Kidney capillary endothelial cell (primary cell): ENCODE measurements at regions not wholly inside any gene's neighbourhood (a gene's known extent, or its start where the extent isn't known, plus 50 kb on each side); places are given as distances from the start of the nearest gene placed in this dataset.
"Not testable (repeated sequence)": the region's sequence is repeated elsewhere in the genome, so short reads cannot be mapped to it uniquely, and the experiment has no call there.

Experiments used
- DNase-seq: peaks from one replicate; pipeline ENCODE4 v3.0.0-alpha.2; 2018; ENCODE audit warnings: low spot score

GRCh38 chr14:106719880-106720279, 1193.5 kb downstream of the TMEM121 start:
- DNase-seq: not testable (repeated sequence)

- not testable (repeated sequence) for DNase-seq
Measured at GRCh38 chr14:106721926-106722325, 1195.5 kb downstream of the TMEM121 start.

GRCh38 chr14:106722813-106723687, 1196.7 kb downstream of the TMEM121 start:
- DNase-seq: not testable (repeated sequence)

DNA sequence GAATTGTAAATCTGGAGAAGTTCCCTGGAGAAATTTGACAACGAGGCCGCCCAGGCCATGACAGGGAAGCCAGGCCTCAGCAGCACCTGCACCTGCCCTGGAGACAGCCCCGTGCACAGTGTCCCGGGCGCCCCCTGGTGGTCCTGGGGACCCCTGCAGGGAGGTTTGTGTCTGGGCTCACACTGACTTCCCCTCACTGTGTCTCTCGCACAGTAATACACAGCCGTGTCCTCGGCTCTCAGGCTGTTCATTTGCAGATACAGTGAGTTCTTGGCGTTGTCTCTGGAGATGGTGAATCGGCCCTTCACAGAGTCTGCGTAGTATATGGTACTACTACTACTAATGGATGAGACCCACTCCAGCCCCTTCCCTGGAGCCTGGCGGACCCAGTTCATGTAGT, 1201.6 kb downstream of the TMEM121 start:
- DNase-seq: not testable (repeated sequence)

DNA sequence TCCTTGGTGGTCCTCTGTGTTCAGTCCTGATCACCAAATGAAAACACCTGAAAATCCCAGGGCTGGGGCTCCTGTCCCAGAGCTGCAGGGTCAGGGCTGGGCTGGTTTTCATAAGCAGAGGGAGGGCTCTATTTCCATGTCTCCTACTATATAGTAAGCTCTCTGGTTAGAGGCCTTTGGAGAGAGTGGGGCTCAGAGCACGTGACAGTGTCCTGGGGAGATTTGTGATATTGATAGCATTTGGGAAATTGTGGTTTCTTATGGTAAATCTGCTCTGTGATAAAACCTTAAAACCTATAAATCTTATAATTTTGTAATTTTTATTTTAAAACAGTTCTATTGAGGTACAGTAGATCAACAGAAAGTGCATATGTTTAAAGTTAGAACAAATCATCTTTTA, 1202.2 kb downstream of the TMEM121 start:
- no peak for DNase-seq

DNA sequence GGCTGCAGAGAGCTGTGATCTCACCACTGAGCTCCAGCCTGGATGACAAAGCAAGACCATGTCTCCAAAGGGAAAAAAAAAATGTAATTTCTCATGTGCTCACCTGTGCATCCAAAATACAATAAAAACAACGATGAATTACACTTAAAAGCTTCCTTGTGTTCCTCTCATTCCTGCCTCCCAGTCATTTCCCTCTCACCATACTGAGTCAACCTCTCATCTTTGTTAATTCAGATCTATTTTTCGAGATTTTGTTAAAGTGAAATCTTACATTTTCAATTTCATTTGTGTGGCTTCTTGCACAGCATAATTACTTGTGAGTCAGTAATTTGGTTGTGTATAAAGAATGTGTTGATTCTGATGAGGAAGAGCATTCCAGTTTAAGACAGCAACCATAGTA, 1203.2 kb downstream of the TMEM121 start:
- no peak for DNase-seq

DNA sequence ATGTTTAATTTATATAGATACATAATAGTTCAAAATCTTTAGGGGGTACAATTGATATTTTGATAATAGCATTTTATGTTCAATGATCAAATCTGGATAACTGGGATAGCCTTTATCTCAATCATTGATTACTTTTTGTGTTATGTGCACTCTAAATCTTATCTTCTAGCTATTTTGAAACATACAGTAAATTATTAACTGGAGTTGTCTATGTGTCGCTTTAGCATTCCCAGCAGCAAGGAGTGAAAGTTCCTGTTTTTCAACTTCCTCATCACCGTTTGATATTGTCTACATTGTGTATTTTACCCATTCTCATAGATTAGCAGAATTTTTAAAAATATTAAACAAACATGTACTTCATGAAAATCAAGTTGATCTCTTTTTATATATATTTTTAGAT, 1207.4 kb downstream of the TMEM121 start:
- no peak for DNase-seq

- DNase-seq: no peak
Measured at GRCh38 chr14:106737021-106737420, 1210.6 kb downstream of the TMEM121 start.

- DNase-seq: no peak
Measured at GRCh38 chr14:106738075-106738474, 1211.7 kb downstream of the TMEM121 start.

GRCh38 chr14:106738598-106739258, 1212.3 kb downstream of the TMEM121 start:
- not testable (repeated sequence) for DNase-seq

- DNase-seq: not testable (repeated sequence)
Measured at GRCh38 chr14:106741086-106741827, 1214.9 kb downstream of the TMEM121 start.

- DNase-seq: not testable (repeated sequence)
Measured at GRCh38 chr14:106745016-106745767, 1218.8 kb downstream of the TMEM121 start.

DNA sequence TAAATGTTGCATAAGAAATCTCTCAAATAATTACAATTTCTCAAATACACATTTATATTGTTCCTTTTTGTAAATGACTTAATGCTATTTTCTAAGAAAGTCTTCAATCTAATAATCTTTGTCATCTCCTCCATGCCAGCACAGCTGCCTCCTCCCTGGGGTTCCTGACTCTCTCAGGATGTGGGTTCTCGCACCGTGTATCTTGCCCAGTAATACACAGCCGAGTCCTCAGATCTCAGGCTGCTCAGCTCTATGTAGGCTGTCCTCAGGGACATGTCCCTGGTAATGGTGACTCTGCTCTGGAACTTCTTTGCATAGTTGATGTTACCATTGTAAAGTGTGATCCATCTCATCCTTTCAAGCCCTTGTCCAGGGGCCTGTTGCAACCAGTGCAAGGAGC, 1223.7 kb downstream of the TMEM121 start:
- DNase-seq: not testable (repeated sequence)

DNA sequence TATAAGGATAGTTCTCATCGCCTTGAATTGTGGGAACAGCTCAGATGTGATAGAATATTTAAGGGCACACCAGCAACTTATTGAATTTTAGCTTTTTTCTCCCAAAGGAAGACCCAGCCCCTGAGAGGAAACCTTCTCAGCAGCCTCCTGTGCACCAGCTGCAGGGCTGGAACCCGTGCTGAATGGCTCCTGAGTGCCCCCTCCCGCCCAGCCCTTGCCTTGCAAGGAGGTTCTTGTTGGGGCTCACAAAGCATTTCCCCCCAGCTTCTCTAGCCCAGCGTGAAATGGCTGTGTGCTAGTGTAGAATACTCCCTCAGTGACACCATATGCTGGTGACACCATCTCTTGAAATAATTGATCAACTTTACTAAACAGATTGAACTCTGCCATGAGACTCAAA, 1227.4 kb downstream of the TMEM121 start:
- not testable (repeated sequence) for DNase-seq

GRCh38 chr14:106757444-106757843, 1231.1 kb downstream of the TMEM121 start:
- not testable (repeated sequence) for DNase-seq

DNA sequence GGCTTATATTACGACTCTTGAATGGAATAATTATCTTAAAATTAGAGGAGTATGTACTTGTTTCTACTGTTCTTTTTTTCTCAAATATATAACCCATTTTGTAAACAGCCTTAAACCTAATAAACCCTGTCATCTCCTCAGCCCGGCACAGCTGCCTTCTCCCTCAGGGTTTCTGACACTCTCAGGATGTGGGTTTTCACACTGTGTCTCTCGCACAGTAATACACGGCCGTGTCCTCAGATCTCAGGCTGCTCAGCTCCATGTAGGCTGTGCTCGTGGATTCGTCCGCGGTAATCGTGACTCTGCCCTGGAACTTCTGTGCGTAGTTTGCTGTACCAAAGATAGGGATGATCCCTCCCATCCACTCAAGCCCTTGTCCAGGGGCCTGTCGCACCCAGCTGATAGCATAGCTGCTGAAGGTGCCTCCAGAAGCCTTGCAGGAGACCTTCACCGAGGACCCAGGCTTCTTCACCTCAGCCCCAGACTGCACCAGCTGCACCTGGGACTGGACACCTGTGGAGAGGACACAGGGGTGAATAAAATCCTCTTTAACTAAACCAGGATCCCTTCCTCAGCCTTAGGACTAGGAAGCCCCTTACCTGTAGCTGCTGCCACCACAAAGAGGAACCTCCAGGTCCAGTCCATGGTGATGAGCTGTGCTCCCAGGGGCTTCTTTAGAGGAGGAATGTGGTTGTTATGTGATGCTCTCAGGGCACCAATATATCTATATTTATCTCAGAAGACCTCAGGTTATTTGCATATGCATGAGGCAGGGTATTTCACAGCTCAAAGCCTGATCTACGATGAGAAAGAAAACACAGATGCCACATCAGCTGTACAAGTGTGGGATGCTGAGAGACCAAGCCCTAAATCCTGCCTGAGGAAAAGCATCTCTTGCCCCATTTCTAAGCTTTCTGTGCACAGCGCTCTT, 1235.8 kb downstream of the TMEM121 start:
- not testable (repeated sequence) for DNase-seq

DNA sequence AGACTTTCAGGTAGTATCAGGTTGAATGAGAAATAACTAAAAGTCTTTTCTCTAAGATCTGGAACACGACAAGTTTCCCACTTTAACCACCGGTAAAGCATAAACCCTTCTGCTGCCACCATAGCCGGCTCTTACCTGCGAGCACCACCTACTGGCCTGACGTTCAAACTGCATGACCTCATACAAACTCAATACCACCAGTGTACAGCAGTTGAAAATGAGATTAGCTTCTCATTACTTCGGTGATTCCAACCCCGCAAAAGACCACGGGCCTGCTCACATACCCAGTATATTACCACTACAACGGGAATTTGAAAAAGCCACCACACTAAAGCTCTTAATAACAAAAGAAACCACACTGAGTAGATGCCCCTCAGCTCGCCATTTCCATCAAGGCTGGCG, 1238.6 kb downstream of the TMEM121 start:
- DNase-seq: not testable (repeated sequence)

DNA sequence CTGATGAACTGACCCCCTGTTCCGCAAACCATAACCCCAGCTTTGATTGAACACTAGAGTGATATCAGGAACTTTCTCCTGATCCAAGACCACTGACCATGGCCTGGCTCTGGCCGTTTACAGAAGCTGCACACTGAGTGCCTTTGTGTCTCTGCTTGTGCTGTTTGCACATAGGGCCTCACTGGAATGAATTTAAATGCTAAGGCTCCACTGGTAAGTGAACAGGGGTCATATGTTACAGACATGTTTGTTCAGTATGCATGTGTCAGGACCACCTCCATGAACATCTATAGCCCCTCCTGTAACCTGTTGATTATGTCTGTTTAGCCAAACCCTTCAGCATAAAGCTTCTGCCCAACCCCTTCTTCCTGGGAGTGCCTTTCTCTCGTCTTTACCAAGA, 1239.8 kb downstream of the TMEM121 start:
- DNase-seq: no peak

GRCh38 chr14:106766551-106767277, 1240.3 kb downstream of the TMEM121 start:
- not testable (repeated sequence) for DNase-seq

DNA sequence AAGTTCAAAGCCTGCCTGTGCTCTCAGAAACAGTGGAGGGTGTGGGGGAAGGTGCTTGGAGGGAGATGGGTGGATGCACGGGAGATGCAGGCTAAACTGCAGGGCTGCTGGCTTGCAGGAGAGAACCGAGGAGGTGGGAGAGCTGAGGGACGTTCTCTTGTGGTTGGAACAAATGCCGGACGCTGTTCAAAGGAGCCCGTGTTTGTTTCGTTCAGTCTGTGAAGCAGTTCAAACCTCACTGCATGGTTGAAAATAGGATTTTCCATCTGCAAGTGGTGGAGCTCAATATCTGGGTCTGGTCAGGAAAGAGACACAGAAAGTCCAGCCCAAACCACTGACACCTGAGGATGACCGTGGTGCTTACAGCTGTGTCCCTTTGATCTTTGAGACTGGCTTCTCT, 1241.8 kb downstream of the TMEM121 start:
- DNase-seq: not testable (repeated sequence)
